GM19468 (cell line): ENCODE measurements at regions not wholly inside any gene's neighbourhood (a gene's known extent, or its start where the extent isn't known, plus 50 kb on each side); places are given as distances from the start of the nearest gene placed in this dataset.

Source experiments
- ATAC-seq: cut with Tn5 transposase; IDR thresholded peaks from one replicate; pipeline ENCODE4 v1.9.1; 2021; ENCODE audit warnings: mild to moderate bottlenecking, moderate library complexity, moderate number of reproducible peaks; ENCODE audit not compliant: unreplicated experiment; ENCODE audit errors: extremely low read depth

DNA sequence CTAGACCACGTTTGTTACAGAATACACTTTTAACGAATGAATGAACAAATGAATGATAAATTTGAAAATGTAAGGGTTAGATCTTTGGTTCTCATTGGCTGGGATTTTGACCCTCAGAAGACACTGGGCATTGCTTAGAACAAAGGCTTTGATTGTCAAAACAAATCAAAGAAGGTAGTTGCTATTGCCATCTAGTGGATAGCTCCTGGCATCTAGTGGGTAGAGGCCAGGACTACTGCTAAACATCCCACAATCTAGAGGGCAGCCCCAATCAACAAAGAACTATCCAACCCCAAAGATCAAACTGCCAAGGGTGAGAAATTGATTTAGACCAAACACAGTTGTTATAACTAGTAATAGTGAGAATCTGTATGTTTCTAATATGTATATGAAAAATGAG is 552.3 kb downstream of the KCNJ3 start:
- ATAC-seq: no peak

DNA sequence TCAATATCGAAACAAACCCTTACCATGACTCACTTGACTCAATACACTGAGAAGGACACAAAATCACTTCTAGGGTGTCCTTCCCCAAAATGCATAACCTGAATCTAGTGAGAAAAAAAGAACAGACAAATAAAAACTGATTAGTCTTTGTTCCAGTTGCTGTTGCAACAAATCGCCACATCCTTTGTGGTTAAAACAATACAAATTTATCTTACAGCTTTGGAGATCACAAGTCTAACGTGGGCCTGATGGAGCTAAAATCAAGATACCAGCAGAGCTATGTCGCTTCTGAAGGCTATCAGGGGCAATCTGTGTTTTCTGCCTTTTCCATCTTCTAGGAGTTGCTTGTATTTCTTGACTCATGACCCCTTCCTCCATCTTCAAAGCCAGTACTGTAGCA is 541.7 kb downstream of the KCNJ3 start:
- no peak for ATAC-seq

DNA sequence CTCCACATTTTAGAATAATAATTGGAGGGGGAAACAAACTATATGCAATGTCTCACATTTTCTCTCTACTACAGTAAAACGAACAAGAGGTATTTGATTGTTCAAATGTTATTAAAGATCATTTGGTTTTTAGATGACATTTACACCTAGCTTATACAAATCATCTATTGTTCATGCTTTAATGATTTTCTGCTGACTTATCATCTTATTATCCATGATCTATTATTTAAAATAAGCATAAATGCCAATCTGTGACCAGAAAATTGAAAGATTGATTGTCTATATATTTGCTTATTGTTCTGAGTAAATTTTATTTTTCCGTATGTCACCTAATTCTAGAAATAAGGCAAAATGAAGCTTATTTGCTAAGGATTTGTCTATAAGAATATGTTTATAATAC is 537.2 kb downstream of the KCNJ3 start:
- ATAC-seq: no peak

DNA sequence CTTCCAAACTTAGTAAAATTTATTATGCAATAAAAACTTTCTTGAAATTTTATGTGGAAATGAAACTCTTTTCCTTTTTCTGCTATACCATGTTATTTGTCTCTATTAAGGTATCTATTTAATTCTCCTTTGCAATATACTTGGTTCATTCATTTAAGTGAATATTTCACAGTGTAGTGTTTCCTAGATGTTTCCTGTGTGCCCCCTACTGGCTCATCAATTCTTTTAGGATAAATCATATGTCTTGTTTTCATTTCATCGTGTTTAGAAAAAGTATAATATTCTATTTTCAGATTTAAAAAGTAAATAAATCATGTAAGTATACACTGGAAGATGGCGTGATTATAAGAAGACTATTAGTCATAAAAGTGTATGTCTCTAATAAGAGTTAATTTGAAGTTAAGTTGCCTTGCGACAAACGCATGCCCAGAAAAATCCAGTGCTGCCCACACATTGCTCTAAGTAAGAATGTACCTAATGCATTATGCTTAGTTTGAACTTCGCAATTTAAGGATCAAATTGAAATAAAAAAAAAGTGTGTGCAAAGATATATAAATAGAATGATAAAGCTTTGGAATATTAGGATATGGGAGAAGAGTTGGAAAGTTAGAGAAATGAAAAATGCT is 525.4 kb downstream of the KCNJ3 start:
- no peak for ATAC-seq

DNA sequence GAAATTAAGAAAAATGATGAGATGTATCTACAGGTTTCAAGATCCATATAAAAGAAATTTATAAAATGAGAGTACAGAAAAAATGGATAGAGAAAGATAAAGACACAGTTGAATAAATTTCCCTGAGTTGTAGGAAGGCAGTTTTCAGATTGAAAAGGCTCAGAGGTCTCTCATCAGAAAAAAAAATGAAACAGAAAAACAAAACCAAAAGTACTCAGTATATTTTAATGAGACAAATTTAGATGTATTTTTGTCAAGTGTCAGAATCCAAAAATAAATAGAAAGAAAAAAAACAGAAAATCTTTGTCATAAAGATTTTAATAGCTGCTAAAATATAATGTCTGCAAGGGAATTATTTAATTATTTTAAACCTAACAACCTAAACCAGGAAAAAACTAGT is 520.5 kb downstream of the KCNJ3 start:
- no peak for ATAC-seq

DNA sequence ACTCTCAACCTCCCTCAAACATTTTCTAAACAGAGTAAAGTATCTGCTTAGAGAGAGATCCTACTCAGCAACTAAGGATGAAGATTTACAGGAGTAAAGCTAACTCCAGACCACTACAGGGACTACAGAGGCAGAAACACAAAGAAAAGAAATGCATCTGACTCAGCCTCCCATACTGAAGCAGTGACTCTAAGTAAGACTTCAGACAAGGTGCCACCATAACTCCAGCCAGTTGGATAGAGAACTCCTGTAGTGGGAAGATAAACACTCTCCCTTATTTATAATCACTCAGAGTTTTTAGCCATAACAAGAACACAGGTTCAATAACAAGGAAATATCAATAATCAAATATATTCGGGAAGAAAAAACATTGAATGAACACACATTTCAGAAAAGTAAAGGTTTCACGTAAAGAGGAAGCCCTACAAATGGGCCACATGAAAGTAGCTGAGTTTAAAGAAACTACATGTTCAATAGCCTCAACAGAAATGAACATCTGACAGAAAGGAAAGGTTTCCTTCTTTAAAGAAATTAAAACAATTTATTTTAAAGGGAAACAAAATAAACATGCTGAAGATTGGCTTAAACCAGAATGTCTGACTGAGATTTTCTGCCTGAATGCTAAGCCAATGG is 519.9 kb downstream of the KCNJ3 start:
- ATAC-seq: no peak

DNA sequence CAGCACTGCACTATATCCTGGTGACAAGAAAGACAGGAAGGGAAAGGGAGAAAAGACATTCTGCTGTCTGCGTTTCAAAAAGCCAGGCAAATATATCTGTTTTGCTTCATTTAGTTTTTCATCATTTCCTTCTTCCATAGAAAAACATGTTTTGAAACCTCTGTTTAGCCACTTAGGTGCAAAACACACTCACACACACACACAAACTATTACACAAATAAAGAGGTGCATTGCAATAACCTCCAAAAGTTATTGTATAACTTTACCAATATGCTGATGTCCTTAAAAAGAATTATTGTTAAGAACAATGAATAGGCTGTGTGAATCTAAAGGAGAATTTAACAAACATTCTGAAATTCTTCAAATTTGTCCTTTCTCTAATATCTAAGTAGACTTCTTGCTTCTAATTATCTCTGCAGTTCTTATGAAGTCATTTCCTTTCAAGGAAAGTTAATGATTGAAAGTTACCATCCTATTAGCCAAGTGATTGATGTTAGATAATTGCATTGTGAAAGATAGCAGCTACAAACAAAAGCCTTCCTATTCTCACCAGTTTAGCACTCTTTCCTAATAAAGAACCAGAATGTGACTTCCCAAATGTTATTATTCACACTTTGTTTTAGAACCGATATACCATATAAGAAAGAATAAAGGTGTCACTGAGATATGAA is 516.7 kb downstream of the KCNJ3 start:
- no peak for ATAC-seq

DNA sequence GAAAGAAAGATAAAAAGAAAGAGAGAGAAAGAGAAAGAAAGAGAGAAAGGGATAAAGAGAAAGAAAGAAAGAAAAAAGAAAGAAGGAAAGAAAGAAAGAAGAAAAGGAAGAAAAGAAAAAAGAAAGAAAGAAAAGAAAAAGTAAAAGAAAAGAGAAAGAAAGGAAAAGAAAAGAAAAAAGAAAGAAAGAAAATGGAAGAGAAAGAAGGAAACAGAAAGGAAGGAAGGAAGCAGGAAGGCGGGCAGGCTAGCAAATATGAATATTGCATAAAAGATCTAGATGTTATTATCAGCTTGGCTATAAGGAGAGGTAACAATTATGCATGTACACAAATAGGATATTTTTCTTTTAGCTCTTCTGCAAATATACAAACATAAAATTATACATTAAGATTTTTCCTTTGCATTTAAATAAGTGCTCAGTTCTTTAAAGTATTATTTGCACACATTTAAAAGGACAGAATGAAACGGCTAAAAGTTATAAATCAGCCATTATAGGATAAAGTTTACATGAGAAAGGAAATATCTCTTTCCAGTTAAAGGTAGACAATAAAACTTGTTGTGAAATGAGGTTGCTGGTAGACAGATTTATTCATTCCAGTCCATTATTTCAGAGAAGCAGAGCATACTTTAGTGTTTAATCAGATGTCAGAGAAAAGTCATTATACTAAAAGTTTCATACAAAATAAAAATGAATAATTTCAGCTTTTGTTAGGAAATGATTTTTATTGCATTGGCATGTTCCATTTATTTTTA is 511.4 kb downstream of the KCNJ3 start:
- ATAC-seq: no peak

DNA sequence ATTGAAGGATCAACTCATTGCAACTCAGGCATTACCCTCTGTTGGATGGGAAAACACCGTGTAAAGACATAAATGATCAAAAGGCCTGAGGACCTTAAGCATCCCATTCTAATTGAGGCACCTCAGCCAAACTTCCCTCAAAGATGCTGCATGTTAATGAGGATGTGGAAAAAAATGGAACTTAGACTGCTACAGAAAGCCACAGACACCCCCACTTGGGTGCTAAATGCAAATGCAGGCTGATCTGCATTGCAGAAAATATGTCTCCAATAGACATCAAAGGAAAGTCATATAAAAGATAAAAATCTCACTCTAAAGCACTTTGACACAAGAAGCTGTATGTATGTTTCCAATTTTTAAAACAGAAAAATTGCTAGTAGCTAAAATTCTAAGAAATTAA is 504.7 kb downstream of the KCNJ3 start:
- no peak for ATAC-seq

DNA sequence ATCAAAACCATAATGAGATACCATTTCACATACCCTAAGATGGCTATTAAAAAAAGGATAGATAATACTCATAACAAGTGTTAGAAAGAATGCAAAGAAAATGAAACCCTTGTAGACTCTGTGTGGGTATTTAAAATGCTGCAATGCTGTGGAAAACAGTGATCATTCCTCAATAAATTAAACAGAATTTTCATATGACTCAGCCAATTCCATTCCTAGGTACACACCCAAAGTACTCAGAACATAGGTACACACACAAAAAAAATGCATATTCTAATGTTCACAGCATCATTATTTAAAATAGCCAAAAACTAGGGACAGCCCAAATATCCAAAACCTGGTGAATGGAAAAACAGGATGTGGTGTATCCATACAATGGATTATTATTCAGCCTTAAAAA is 502.3 kb downstream of the KCNJ3 start:
- ATAC-seq: no peak

DNA sequence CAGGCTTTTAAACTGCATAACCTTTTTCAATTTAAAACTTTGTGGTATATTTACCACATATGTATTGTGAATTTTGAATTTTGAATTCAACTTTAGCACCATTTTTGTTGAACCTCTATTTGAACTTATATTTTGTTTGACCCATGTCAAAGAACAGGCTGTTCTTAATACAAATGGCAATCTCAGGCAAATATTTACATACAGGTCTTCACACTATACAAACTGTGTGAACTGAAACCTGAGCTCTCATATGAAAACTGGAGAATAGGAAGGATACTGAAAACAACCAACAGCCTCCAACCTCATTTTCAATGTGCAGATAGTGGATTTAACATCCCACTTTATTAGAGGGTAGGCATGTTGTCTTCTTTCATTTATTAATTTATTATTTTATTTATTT is 491.8 kb downstream of the KCNJ3 start:
- ATAC-seq: no peak

DNA sequence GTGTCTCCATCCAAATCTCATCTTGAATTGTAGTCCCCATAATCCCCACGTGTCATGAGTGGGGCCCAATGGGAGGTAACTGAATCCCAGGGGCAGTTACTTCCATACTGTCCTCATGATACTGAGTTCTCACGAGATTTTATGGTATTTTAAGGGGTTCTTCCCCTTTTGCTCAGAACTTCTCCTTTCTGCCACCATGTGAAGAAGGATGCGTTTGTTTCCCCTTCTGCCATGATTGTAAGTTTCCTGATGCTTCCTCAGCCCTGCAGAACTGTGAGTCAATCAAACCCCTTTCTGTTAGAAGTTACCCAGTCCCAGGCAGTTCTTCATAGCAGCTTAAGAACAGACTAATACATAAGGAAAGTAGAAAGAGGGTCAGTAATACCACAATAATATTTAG is 480.4 kb downstream of the KCNJ3 start:
- ATAC-seq: no peak

DNA sequence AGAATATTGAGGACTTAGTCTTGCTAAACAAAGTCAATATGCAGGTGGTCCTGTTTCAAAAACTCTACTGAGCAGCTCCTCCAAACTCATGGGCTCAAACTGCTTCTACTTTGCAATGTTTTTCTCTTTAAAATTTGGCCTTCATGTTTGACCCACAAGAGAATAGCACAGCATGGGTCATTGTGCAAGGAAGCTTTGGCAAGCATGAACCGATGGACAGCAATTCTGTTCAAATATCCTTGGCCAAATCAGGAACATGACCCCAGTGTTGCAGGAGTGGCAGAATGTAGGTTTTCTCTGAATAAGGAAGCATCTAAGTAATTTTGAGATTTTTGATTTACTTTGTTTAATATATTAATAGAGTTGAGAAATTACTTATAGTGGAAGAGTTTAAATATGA is 477.9 kb downstream of the KCNJ3 start:
- ATAC-seq: no peak

DNA sequence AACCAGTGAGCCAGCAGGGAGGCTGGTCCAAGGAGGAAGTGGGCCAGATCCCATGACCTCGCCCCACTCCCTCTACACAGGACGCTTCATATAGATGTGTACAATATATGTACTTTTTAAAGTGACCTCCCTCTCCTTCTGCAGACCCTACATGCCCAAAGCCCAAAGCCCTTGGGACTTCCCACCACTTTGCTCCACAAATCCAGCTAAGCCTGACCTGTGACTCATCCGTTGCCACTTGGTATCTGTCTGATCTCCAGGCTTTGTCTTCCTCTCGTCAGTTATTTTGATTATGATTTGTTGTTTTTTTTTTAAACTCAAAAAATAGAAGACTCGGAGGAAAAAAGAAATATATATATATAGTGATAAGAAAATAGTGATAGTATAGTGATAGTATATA is 470.8 kb downstream of the KCNJ3 start:
- no peak for ATAC-seq

DNA sequence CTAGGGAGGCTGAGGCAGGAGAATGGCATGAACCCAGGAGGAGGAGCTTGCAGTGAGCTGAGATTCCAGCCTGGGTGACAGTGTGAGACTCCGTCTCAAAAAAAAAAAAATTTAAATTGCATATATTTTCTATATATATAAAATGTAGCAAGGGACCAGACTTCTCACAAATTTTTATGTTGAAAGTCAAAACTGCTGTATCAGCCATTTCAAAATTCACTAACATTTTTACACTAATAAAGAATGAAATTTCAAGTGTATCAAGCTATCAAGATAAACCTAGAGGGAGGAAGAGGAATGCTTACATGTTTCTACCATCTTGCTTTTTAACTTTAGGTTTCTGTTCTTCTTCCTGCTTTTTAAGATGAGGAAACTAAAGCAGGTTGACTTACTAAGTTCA is 464.0 kb downstream of the KCNJ3 start:
- no peak for ATAC-seq

DNA sequence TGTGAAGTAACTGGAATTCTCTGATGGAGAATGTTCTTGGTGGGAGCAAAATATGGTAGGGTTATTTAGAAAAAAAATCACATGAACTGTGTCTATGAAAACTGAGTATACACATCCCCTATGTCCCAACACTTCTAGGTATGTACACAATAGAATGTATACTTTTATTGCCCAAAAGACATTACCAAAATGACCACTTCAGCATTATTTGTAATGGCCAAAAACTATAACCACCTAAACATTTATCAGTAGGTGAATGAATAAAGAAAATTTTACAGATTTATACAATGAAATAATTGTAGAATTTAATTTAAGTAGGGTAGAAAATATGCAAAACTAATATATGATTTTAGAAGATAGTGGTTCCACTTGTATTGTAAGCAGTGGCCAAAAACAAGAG is 462.8 kb downstream of the KCNJ3 start:
- ATAC-seq: no peak

DNA sequence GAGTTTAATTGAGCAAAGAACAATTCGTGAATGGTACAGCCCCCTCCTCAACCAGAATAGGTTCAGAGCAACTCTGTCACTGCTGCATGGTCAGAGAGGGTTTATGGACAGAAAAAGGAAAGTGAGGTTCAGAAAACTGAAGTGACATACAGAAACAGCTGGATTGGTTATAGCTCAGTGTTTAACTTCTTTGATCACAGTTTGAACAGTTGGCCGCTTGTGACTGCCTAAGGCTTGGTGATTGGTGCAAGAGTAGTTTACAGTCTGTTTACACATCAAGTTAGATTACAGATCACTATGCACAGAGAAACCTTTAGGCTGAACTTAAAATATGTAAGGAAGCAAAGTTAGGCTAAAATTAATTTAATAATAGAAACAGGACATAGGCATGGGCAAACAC is 459.2 kb downstream of the KCNJ3 start:
- ATAC-seq: no peak

DNA sequence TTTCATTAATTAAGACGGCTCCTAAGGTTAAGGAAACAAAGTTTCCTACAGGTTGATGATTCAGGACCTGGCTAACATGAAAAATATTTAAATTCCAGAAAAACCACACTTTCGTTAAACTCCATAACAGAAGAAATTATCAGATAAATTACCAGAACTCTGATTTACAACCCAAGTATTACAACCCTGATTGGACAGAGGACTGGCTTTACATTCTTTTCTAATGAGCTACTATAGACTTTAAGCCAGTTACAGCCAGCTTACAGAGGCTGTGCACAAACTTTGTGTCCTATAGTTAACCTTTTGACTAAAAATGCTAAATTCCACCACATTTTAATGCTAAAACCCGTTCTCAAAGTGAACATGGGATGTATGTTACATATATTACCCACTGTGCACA is 458.6 kb downstream of the KCNJ3 start:
- ATAC-seq: no peak

DNA sequence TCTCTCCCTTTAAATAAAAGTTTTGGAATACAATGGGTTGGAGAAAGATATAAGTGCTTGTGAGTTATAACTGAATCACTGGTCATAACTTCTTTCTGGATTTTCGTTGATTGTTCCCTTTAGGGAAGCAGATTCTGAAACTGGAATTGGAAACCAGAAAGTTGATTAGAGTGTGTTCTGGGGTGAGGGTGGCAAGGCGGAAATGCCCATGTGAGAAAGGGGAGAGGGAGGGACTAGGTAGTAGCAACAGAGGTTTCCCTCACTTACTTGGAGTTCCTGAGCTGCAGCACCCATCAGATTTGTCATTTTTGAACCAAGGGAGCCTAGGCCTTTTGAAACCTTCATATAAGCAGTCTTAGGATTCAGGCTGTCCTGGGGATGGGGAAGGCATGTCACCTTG is 453.4 kb downstream of the KCNJ3 start:
- ATAC-seq: no peak

DNA sequence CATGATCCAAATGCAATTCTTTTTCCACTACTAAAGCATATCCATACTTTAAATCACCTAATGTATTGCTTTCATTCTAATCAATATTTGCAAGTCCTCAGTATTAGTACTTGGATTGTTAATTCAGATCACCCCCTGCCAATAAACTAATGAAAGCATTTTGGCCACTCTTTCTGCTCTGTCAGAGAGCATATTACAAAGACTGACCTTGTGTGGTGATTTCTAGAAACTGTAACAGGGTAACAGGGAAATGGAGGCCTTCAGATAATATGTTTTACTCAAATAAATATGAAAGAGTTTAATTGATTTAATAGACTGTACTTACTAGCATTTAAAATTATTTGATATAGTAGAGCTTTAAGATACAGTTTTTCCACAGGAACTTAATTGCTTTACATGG is 453.0 kb downstream of the KCNJ3 start:
- ATAC-seq: no peak

DNA sequence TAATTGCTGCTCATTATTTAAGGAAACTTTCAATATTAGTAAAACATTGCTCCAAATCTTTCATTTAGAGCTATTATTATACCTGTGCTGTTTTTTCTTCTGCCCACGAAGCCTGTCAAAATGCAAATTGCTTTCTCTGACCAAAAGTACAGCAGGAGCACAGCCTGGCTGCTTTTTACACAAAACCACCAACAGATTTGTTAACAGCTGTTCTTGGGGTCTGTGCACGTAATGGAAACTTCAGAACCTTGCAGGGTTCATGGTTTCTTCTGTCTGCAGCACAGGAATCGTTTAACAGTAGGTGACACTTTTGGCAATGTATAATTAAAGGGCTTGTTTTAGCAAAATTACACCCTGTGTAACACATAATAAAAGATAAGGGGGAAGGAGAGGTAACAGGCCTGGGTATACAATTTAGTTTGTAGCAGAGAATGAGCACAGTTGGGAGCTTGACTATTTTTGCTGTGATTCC is 447.3 kb downstream of the KCNJ3 start:
- ATAC-seq: peak; percentile 98
